ENCODE measurements at regions not wholly inside any gene's neighbourhood (a gene's known extent, or its start where the extent isn't known, plus 50 kb on each side); places are given as distances from the start of the nearest gene placed in this dataset.

GRCh38 chr5:163172540-163173338 is 264.7 kb upstream of the CCNG1 start:
- TF ChIP-seq EP300 (IDR thresholded peaks at IDR 0.05) (no peak), POLR2A (IDR thresholded peaks at IDR 0.05; ENCODE audit: low read depth) (no peak), POLR2AphosphoS5 (IDR thresholded peaks at IDR 0.05) (no peak)
- TF ChIP-seq, protein P1, sequence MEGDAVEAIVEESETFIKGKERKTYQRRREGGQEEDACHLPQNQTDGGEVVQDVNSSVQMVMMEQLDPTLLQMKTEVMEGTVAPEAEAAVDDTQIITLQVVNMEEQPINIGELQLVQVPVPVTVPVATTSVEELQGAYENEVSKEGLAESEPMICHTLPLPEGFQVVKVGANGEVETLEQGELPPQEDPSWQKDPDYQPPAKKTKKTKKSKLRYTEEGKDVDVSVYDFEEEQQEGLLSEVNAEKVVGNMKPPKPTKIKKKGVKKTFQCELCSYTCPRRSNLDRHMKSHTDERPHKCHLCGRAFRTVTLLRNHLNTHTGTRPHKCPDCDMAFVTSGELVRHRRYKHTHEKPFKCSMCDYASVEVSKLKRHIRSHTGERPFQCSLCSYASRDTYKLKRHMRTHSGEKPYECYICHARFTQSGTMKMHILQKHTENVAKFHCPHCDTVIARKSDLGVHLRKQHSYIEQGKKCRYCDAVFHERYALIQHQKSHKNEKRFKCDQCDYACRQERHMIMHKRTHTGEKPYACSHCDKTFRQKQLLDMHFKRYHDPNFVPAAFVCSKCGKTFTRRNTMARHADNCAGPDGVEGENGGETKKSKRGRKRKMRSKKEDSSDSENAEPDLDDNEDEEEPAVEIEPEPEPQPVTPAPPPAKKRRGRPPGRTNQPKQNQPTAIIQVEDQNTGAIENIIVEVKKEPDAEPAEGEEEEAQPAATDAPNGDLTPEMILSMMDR (IDR thresholded peaks at IDR 0.05): no peak
